A172 (cell line): ENCODE measurements at regions not wholly inside any gene's neighbourhood (a gene's known extent, or its start where the extent isn't known, plus 50 kb on each side); places are given as distances from the start of the nearest gene placed in this dataset.

Experiments used
- DNase-seq: peaks from one replicate; pipeline ENCODE4 v3.0.0-alpha.2; 2015; ENCODE audit warnings: low spot score

DNA sequence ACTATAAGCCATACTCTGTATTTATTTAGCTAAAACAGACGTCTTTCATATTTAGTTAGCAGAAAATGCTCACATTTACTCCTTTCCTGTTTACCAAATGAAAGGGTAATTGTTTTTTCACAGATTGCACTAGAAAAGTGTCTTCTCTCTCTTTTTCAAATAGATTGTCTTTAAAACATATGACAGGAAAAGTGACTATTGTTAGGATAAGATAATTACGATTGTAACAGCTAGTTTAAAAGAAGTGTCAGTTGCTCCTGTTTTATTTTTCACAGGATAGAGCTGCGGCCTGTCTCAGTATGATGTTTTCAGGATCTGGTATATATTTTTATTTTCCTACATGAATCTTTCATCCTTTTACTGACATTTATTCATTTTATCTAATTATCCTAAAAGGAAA is 353.5 kb downstream of the FBXO8 start:
- no peak for DNase-seq

GRCh38 chr4:173924561-173924960 is 358.9 kb downstream of the FBXO8 start:
- DNase-seq, result no peak

DNA sequence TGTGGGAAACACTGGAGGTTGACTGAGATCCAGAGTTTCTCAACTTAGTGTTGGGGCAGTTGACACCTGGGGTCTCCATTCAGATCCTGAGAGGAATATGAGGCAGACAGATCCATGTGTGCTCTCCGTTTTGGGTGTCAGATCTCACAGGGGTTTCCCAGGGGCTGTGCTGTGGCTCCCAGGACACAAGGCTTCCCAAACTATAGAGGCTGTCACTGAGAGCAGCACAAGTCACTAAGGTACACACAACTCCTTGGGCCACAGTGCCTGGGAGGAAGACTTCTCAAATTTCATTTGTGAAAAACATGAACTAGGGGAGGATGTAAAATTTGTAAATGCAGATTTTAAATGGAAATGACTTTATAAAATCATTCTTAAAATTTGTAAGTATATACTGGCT is 363.6 kb downstream of the FBXO8 start:
- no peak for DNase-seq

DNA sequence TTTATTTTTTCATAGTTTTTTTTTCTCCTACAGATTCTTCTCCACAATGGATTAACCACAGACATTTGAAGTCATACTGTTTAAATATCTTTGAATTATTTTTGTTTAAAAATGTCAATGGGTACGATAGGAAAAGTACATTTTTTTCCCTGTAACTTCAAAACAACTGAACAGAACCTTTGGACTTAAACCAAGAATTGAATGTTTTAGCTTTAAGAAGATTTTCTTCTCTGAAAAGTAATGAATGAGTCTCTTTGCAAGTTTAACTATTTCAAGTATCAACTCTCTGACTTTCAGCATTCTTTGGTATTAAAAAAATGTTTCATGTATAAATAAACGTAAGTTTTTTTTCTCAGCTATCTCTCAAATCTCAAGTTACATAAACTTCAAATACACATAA is 364.3 kb downstream of the FBXO8 start:
- DNase-seq, result no peak

GRCh38 chr4:173917255-173917960 is 366.1 kb downstream of the FBXO8 start:
- DNase-seq, result peak; percentile 7

- DNase-seq, result no peak
Measured at GRCh38 chr4:173913496-173913895, 370.0 kb downstream of the FBXO8 start.

GRCh38 chr4:173912384-173912783 is 371.1 kb downstream of the FBXO8 start:
- DNase-seq, result no peak

DNA sequence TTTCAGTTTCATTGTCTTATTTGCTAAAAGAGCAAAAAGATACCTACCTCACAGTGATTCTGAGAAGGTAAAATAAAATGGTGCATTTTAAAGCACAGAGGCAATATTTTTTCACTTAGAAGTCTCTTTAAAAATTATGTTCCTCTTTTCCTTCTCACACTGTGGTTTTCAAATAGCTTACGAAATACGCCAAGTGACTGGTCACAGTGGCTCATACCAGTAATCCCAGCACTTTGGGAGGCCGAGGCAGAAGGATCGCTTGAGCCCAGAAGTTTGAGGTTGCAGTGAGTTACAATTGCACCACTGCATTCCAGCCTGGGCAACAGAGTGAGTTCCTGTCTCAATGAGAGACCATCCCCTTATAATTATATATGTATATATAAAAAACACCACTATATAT is 372.6 kb downstream of the FBXO8 start:
- DNase-seq, result no peak

- DNase-seq, result no peak
Measured at GRCh38 chr4:173909294-173909693, 374.2 kb downstream of the FBXO8 start.

- DNase-seq, result no peak
Measured at GRCh38 chr4:173899813-173900212, 369.8 kb upstream of the HAND2 start.

GRCh38 chr4:173891072-173891471 is 361.0 kb upstream of the HAND2 start:
- no peak for DNase-seq

GRCh38 chr4:173883821-173884220 is 353.8 kb upstream of the HAND2 start:
- DNase-seq, result peak; percentile 3

DNA sequence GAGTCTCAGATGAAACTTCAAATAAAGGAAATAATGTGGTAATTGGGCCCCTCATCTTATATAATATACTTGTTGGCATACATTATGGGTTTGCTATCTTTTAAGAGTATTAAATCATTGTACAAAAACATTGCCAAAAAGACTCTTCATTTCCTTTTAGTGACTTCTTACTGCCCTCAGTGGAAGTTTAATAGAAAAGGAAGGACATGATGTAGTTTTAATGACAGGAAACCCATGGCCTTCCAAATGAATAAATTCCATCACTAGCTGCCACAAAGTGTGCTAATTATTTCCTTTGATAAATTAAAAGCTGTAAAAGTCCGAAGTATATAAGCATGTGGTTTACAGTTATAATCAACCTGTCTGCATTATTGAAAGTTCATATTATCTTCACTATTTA is 350.9 kb upstream of the HAND2 start:
- no peak for DNase-seq

GRCh38 chr4:173879509-173879908 is 349.5 kb upstream of the HAND2 start:
- DNase-seq, result no peak

DNA sequence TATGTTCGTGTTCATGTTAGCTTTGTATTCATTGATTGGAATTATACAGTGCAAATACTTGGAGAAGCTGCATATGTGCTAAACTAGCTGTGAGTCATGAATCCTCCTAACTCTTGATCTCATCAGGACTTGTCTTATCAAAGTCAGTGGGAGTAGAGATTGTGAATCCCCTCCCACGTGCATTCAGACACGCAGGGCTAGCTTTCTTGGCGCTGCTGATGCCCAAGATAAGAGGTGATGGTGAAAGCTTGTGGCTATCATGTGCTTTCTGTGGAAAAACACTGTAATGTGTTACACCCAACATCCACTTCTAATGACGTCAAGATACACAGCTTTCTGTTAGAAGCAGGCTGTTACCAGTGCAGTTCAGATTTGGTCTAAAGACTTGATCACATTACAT is 348.7 kb upstream of the HAND2 start:
- DNase-seq, result no peak

DNA sequence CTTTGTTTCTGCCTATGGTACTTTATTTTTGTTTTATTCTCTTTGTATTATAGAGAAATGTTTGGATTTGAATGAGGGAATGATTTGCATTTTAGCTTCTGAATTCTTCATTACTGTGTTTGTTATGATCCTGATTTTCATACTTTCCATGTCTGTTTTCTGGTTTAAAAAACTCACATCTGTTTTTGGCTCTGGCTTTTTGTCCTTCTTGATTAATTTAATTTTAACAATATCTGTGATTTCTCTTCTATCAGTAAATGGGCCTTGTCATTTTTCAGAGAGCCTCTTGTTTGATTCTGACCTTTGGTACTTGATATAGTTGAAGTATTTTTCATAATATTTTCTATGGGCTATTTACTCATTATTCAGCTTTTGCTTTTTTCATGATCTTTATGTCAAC is 341.6 kb upstream of the HAND2 start:
- no peak for DNase-seq

GRCh38 chr4:173866322-173867026 is 336.4 kb upstream of the HAND2 start:
- DNase-seq, result no peak

DNA sequence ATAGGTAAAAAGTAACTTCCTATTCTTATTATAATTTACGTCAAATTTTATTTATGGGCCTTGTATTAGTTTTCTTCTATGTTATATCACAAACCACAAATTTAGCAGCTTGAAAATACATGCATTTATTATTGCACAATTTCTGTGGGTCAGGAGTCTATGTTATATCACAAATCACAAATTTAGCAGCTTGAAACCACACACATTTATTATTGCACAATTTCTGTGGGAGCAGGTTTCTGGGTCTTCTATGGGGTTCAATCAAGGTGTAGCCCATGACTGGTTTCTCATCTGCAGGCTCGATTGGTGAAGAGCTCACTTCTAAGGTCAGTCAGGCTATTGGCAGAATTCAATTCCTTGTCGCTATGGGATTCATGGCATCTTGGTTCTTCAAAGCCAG is 332.7 kb upstream of the HAND2 start:
- DNase-seq, result no peak

DNA sequence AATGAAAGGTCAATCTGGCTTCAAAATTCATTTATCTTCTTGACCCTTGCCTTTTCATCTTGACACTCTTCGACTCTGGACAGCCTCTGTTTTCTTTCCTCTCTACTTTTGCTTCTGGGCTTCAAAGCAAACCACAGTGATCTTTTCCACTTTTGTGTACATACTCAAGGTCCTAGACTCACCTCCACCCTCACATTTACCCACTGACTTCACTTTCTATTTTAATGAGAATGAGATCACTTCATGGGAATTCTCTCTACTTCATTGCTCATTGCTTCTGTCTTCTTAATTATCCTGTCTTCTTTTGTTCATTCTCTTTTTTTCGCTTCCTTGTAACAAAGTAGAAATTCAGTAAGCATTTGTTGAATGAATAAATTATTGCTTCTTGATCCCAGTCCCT is 330.1 kb upstream of the HAND2 start:
- no peak for DNase-seq

- no peak for DNase-seq
Measured at GRCh38 chr4:173859091-173859713, 329.2 kb upstream of the HAND2 start.

DNA sequence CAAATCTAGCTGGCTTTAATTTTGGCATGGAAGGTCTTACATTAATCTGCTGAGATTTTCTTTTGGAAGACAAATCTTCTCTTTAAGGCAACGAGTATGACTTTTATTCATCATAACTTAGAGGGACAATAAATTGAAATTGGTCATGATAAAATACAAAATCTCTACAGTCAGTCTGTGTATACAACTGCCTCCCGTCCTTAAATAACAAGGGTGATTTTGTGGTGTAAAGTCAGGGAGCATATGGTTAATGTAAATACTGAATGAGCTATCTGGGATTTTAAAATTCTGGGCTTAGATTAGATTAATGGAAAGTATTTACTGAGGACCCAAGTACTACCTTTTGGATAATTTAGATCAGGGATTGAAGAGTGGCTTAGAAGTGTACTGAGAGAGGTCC is 328.4 kb upstream of the HAND2 start:
- no peak for DNase-seq

- DNase-seq, result no peak
Measured at GRCh38 chr4:173857828-173858227, 327.8 kb upstream of the HAND2 start.

DNA sequence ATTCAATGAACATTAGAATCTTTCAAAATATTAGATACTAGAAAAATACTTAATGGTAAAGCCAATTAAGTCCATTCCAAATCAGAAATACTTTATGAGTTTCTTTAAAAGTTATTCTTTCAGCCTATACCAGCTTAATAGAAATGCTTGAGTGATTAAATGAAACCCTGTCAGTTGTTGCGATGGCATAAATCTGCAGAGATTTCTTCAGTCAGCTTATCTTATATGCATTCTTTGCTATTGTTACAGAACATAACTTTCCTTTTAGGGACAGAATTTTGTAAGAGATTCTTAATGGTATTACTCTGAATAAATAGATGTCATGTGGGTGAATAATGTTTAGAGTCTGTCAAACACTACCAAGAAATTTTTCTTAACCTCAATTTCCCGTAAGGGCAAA is 325.0 kb upstream of the HAND2 start:
- DNase-seq, result no peak
